Endothelial cell of umbilical vein (primary cell): ENCODE measurements at regions not wholly inside any gene's neighbourhood (a gene's known extent, or its start where the extent isn't known, plus 50 kb on each side); places are given as distances from the start of the nearest gene placed in this dataset.

Experiments used
- BruUV-seq: library from RNA; stranded (reverse); fragments of 400-500 nt; replicated peaks from 2 replicates; lab custom pipeline; 2021; lab: Mats Ljungman, UMichigan
- CTCF ChIA-PET: fragments of 300-600, 350-600 bp; sonication (Branson Sonifier 250); formaldehyde crosslinking; loops from one replicate; lab custom pipeline; 2021; ENCODE audit warnings: antibody characterized with exemption, inconsistent platforms; lab: Charles Lee
- POLR2A ChIA-PET: fragments of 300-600, 350-600 bp; sonication (Branson Sonifier 250); formaldehyde crosslinking; loops from one replicate; lab custom pipeline; 2021; ENCODE audit warnings: antibody characterized with exemption, inconsistent platforms; lab: Charles Lee
- DNase-seq: peaks from one replicate; pipeline ENCODE4 v3.0.0-alpha.2; 2011; ENCODE audit warnings: low read depth, low spot score
- FAIRE-seq: peaks from 2 replicates; lab custom pipeline; 2011; peaks lifted over from hg19 to GRCh38; lab: Jason Lieb, UNC
- H2AFZ ChIP-seq: 2 replicates; pipeline ENCODE4 v1.6.0; 2012; ENCODE audit warnings: low read depth, low read length, control low read depth, inconsistent platforms
- H3K27ac ChIP-seq: 2 replicates; pipeline ENCODE4 v1.5.1; 2011; ENCODE audit warnings: low read depth, mild to moderate bottlenecking, control low read depth, low read length, moderate library complexity; ENCODE audit not compliant: insufficient read depth
- H3K27me3 ChIP-seq, 2 experiments: 2 replicates each; pipeline versions ENCODE4 v1.6.0 to v1.6.1; 2011; ENCODE audit warnings: low read length in 2 of 2, mixed read lengths in 1 of 2; ENCODE audit not compliant: control insufficient read depth in 2 of 2, insufficient read depth in 2 of 2
- H3K36me3 ChIP-seq, 2 experiments: 2 replicates in 1 of 2; 3 replicates in 1 of 2; pipeline ENCODE4 v1.5.1; 2011; ENCODE audit warnings: low read length in 2 of 2, mild to moderate bottlenecking in 1 of 2, moderate library complexity in 1 of 2; ENCODE audit not compliant: control insufficient read depth in 2 of 2, insufficient read depth in 2 of 2; ENCODE audit errors: extremely low read depth in 1 of 2
- H3K4me1 ChIP-seq: 3 replicates; pipeline ENCODE4 v1.5.1; 2011; ENCODE audit warnings: mild to moderate bottlenecking, low read length; ENCODE audit not compliant: control insufficient read depth, insufficient read depth; ENCODE audit errors: extremely low read depth
- H3K4me2 ChIP-seq: 2 replicates; pipeline ENCODE4 v1.6.1; 2011; ENCODE audit warnings: low read length, control low read depth, mixed read lengths; ENCODE audit not compliant: insufficient read depth
- H3K4me3 ChIP-seq, 3 experiments: fragments of 200-600 bp in 1 of 3; sonication (generic), shearing (Covaris generic) in 1 of 3; replicated peaks in 1 of 3; 2 replicates each; pipeline ENCODE4 v1.5.1; 2011 to 2016; ENCODE audit warnings: control low read depth in 3 of 3, low read length in 3 of 3, mild to moderate bottlenecking in 2 of 3, inconsistent platforms in 1 of 3, low read depth in 1 of 3, moderate library complexity in 1 of 3; ENCODE audit not compliant: insufficient read depth in 1 of 3
- H3K79me2 ChIP-seq: 2 replicates; pipeline ENCODE4 v1.6.0; 2012; ENCODE audit warnings: low read length, inconsistent platforms; ENCODE audit not compliant: control insufficient read depth, insufficient read depth
- H3K9ac ChIP-seq: replicated peaks from 2 replicates; pipeline ENCODE3; 2011; ENCODE audit warnings: low read length, control low read depth; ENCODE audit not compliant: insufficient read depth; ENCODE audit errors: extremely low read depth
- H3K9me1 ChIP-seq: replicated peaks from 3 replicates; pipeline ENCODE4 v1.6.0; 2011; ENCODE audit warnings: mild to moderate bottlenecking, low read length; ENCODE audit not compliant: control insufficient read depth, insufficient read depth; ENCODE audit errors: extremely low read depth
- H3K9me3 ChIP-seq: replicated peaks from 2 replicates; pipeline ENCODE4 v1.5.1; 2012; ENCODE audit warnings: low read length, inconsistent platforms; ENCODE audit not compliant: control insufficient read depth, insufficient read depth
- H4K20me1 ChIP-seq: replicated peaks from 2 replicates; pipeline ENCODE3; 2011; ENCODE audit warnings: mild to moderate bottlenecking, low read length; ENCODE audit not compliant: control insufficient read depth, insufficient read depth; ENCODE audit errors: extremely low read depth
- EZH2 ChIP-seq: IDR thresholded peaks from 2 replicates; pipeline ENCODE4 v1.6.1; 2012; ENCODE audit warnings: borderline replicate concordance, low read depth, mild to moderate bottlenecking, moderate library complexity, low read length, inconsistent platforms; ENCODE audit not compliant: severe bottlenecking
- FOS ChIP-seq: IDR thresholded peaks from 2 replicates; pipeline ENCODE4 v1.6.1; 2011; ENCODE audit warnings: mild to moderate bottlenecking, low read length, moderate library complexity, borderline replicate concordance; ENCODE audit not compliant: insufficient read depth
- GATA2 ChIP-seq: IDR thresholded peaks from 2 replicates; pipeline ENCODE4 v1.7.0; 2011; ENCODE audit warnings: low read depth, mild to moderate bottlenecking, moderate library complexity, mixed read lengths, low read length; ENCODE audit not compliant: insufficient read length, insufficient read depth
- JUN ChIP-seq: IDR thresholded peaks from 2 replicates; pipeline ENCODE4 v1.6.1; 2011; ENCODE audit warnings: borderline replicate concordance, low read depth; ENCODE audit not compliant: insufficient read length, insufficient read depth
- MYC ChIP-seq: IDR thresholded peaks from one replicate; pipeline ENCODE4 v1.6.1; 2011; ENCODE audit warnings: mild to moderate bottlenecking, low read depth, low read length
- POLR2A ChIP-seq: IDR thresholded peaks from 2 replicates; pipeline ENCODE4 v1.6.1; 2012; ENCODE audit warnings: low read depth, mild to moderate bottlenecking, control low read depth, low read length
- POLR2AphosphoS5 ChIP-seq: IDR thresholded peaks from 2 replicates; pipeline ENCODE4 v1.6.1; 2012; ENCODE audit warnings: low read depth, mild to moderate bottlenecking, control low read depth, low read length, moderate library complexity; ENCODE audit not compliant: insufficient read depth
- dilution Hi-C: fragments of 300-500 bp; cut with MboI; formaldehyde crosslinking; loops from one replicate; pipeline ENCODE4 v1.15.0; 2019; ENCODE audit warnings: low sequenced_read_pairs; ENCODE audit not compliant: extremely low pct_ligation_motif_present
- intact Hi-C: fragments of 100-400 bp; cut with micrococcal nuclease; formaldehyde crosslinking; loops from one replicate; pipeline ENCODE4 v1.10.0; 2022
- TF ChIP-seq, protein P1 (sequence below), 2 donors: IDR thresholded peaks; 1 replicate in 1 of 2; 2 replicates in 1 of 2; pipeline ENCODE4 v1.5.1; 2011; ENCODE audit warnings: low read length in 2 of 2, mild to moderate bottlenecking in 2 of 2, moderate library complexity in 2 of 2, control low read depth in 1 of 2, inconsistent platforms in 1 of 2, low read depth in 1 of 2; ENCODE audit not compliant: insufficient read depth in 1 of 2; ENCODE audit errors: extremely low read depth in 1 of 2
- TF ChIP-seq, protein P2 (sequence below): IDR thresholded peaks from 2 replicates; pipeline ENCODE4 v1.6.1; 2011; ENCODE audit not compliant: insufficient read depth, insufficient read length

DNA sequence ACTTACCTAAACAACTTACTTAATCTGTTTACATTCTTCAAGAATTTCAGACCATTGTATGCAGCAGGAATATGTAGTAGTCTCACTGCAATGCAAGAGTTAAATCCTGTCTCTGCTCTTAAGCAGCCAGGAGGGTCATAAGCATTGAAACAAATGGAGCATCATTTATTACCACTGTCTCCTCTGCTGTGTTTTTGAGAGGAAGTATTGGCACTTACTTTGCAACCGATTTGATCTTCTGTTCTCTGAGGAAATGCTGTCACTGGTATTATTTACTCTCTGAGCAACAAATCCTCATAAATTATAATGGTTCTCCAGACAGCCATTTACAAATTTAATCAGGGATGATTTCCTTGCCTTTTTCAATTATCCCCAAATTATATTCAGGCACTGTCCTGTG is 1367.1 kb downstream of the STIM2 start:
- no TSS peak for BruUV-seq
- intact Hi-C loops, result loop anchor here (10.0 kb wide), 1 partner anchor 377 kb away; no protein-coding TSS in a partner anchor
- dilution Hi-C loops, result no loop called here

More for the DNA sequence above, 1367.1 kb downstream of the STIM2 start:
- Histone ChIP-seq H3K79me2 (no peaks in the 10 kb centered on the region), H3K27ac (no peak overlapping the region), H3K9ac (no peak overlapping the region), H3K4me2 (no peak overlapping the region), H3K27me3 (no peaks in the 10 kb centered on the region), H3K4me1 (no peaks in the 10 kb centered on the region), H4K20me1 (no peaks in the 10 kb centered on the region), H3K9me3 (no peaks in the 10 kb centered on the region), H2AFZ (no peak overlapping the region), H3K4me3 (no peak overlapping the region), H3K36me3 (no peaks in the 10 kb centered on the region), H3K9me1 (no peaks in the 10 kb centered on the region)
- DNase-seq, result no peak
- ChIA-PET POLR2A (no interaction called here), CTCF (no interaction called here)
- no peak for TF ChIP-seq GATA2
- TF ChIP-seq JUN, result no peak
- no peak for TF ChIP-seq POLR2A
- TF ChIP-seq, protein P1, sequence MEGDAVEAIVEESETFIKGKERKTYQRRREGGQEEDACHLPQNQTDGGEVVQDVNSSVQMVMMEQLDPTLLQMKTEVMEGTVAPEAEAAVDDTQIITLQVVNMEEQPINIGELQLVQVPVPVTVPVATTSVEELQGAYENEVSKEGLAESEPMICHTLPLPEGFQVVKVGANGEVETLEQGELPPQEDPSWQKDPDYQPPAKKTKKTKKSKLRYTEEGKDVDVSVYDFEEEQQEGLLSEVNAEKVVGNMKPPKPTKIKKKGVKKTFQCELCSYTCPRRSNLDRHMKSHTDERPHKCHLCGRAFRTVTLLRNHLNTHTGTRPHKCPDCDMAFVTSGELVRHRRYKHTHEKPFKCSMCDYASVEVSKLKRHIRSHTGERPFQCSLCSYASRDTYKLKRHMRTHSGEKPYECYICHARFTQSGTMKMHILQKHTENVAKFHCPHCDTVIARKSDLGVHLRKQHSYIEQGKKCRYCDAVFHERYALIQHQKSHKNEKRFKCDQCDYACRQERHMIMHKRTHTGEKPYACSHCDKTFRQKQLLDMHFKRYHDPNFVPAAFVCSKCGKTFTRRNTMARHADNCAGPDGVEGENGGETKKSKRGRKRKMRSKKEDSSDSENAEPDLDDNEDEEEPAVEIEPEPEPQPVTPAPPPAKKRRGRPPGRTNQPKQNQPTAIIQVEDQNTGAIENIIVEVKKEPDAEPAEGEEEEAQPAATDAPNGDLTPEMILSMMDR (IDR thresholded peaks at IDR 0.05; ENCODE audit: extremely low read depth in 1 of 2, insufficient read depth in 1 of 2, low read depth in 1 of 2, low read length in 2 of 2), result no peak
- TF ChIP-seq MYC, result no peak
- TF ChIP-seq POLR2AphosphoS5, result no peak
- TF ChIP-seq, protein P2, sequence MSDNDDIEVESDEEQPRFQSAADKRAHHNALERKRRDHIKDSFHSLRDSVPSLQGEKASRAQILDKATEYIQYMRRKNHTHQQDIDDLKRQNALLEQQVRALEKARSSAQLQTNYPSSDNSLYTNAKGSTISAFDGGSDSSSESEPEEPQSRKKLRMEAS, result no peak
- TF ChIP-seq EZH2, result no peak
- TF ChIP-seq FOS, result no peak
- FAIRE-seq, result no peak
